HuH-7 (cell line): ENCODE measurements at regions not wholly inside any gene's neighbourhood (a gene's known extent, or its start where the extent isn't known, plus 50 kb on each side); places are given as distances from the start of the nearest gene placed in this dataset.
"Not testable (repeated sequence)": the region's sequence is repeated elsewhere in the genome, so short reads cannot be mapped to it uniquely, and the experiment has no call there.

ENCODE experiments used
- DNase-seq: peaks from one replicate; pipeline ENCODE4 v3.0.0; 2011; ENCODE audit warnings: low spot score

DNA sequence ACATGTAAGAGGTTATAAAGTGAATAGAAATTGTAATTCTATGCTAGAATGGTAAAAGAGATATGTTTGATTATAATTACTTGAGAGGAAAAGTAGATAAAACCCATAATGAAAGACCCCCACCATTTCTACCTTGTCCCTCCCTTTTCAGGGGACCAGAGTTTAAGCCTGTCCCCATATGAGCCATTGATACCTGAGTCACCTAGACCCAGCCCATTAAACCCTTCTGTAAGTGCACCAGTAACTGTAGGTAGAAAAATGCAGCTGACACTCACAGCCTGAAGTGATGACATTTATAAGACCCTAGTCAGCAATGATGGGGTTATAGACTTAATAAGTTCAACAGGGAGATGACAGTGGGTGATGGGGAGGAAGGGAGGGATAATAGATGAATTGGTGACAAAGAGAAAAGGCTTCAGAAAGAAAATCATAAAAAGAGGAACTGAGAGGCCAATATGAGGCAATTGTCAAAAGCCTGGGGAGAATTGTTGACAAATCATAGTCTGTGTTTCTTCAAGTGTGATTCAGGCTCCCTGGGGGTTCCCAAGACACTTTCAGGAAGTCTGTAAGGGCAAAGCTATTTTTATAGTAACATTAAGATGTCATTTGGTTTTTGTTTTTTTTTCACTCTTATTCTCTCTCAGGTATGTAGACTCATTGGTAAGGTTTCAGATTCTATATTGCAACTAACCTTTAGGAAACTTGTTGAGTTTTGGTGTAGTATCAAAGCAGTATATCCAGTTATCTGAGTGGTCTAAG lies 544.2 kb downstream of the SATB2 start:
- no peak for DNase-seq

DNA sequence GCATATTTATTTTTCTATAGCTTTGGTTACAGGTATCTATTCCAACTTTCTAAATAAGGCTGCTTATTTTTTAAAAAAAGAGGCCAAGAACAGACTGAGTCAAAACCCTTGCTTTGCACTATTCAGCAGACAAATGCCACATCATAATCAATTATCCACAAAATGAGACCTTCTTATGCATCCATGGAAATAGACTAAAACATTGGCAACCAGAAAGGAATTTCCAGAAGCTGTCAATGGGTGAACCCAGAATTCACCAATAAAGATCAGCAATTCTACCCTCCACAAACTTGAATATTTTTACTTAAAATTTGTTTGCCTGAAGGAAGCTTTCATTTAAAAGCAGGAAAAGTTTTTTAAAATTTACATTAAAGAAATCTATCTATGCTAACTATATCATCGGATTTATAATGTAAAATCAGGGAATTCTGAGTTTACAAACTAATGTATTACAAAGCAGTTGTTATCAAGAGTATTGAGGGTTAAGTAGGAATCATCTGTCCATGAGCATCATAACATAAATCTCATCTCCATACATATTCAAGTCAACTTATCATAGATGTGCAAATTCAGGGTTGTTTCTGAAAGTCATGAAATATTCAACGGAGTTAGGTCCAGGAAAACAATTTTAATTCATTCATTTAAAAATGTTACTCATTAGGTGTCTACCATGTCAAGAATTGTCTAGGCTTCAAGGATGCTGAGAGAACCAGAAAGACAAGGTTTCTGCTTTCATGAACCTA lies 548.0 kb downstream of the SATB2 start:
- DNase-seq, result no peak

DNA sequence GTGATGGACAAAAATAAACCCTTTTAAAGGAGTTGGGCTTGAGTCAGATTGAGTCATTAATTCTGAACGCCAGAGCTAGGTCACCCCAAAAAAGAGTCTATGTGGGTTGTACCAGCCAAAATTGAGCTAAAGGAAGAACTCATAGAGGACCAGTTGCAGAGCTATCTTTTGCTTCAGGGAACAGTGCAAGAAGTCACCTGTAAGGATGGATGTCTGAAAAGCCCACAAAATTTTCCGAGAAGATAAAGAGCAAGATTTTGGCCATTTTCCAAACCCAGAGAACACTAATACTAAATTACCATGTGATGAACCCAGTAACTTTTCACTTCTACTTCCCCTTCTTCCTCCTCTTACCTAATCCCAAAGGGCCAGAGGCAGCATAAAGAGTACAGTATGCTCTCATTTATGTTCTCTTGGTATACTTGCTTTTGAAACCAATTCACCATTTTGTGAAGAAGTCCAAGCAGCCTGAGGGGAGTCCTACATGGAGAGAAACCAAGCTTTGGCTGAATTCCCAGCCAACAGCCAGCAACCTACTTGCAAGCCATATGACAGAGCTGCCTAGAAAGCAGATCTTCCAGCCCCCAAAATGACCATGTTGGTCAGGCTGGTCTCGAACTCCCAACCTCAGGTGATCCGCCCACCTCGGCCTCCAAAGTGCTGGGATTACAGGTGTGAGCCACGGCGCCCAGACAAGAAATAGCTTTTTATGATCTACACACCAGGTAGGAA lies 551.7 kb downstream of the SATB2 start:
- DNase-seq, result no peak

DNA sequence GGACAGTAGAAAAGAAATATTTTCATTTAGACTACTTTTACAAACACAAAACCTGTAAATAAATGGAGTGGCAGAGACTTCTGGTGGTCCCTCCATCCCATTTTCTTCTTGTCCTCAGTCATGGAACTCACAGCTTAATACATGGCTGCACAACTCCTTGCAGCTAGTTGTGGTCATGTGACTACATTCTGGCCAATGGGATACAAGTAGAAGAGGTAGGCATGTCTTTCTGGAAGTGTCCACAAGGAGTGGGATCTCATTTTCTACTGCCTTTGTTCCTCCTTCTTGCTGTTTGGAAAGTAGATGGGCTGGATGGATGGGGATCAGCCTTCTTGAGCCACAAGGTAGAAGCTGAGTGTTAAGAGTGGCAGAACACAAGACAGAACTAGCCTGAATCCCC lies 555.8 kb downstream of the SATB2 start:
- no peak for DNase-seq

DNA sequence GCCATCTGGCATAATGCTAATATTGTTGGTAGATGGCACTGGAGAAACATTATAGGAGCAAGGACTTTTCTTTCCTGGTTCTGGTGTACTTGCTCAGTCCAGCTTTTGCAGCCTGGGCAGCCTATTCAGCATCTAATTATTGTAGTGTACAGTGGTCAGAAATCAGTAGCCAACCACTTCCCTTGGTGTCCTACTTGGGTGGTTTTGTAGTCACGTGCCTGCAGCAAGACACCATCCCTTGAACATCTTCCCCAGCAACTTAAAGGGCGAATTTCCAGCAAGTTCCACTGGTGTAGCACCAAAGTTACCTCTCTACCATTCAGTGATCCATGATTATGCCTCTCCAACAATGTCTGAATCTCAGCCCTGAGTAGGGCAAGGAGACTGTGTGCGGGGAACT lies 557.6 kb downstream of the SATB2 start:
- DNase-seq, result no peak

DNA sequence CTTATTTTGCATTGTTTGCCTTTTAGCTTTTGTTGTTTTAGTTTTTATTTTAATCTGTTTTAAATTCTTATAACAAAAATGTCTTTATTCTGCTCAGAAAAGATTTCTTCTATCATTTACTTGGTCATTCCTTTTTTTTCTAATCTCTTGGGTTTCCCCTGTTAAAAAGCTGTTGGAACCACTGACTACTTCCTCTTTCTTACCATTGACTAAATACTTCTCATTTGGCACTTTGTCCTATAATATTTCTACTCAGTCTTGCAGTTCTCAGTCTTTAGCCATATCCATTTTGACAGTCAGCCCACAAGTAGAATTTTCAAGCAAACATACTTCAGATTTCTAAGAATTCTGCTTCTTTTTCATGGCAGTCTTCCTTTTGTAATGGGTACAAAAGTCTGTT lies 567.2 kb downstream of the SATB2 start:
- DNase-seq, result no peak

DNA sequence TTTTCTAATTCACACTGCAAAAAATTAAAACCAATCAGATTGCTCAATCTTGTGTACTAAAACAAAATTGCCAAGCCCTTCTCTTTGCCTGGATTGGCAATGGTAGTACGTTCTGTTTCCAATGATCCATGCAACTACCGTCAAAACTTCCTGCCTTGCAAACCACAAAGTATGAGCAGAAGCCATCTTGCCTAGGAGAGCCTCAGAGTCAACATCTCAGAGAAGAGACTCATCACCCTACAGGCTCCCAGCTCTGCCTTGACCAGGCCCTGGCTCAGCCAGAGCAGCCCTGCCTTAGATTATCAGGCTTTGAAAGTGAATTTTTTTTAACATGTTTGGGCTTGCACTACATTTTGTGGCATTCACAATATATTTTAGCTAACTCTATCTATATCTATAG lies 574.1 kb downstream of the SATB2 start:
- no peak for DNase-seq

DNA sequence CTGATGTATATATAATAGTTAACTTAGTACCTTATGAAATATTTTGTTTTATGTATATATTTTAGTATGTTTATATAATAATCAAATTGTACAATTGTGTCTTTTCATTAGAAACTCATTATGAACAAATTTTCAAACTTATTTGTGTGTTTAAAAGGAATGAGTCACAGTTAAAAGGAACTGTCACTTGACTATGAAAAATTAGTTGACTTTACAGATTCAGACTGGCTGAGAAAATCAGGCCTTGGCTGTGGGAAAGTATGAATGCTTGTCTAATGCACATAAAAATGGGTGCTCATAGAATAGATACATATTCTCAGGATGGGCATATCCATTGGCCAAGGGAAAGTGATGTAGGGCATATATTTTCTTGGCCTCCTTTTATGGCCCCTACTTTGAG lies 576.8 kb downstream of the SATB2 start:
- no peak for DNase-seq

DNA sequence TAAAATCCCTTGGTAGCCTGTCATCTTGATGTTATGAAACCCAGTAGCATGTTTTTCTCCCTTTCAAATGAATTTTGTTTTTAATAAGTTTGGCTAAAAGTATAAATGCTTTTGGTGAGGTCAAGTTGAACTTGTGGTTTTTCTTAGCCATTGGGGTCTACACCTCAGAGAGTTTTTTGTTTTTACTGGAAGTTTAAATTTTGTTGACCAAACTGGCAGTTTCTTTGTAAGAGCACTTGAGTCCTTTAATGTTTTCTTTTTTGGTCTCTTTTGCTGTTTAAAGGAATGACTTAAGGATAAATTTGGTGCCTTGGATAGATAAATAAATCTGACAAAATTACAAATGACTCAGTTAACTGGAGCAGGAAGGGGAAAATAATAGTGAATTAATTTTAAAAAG lies 577.3 kb downstream of the SATB2 start:
- no peak for DNase-seq

DNA sequence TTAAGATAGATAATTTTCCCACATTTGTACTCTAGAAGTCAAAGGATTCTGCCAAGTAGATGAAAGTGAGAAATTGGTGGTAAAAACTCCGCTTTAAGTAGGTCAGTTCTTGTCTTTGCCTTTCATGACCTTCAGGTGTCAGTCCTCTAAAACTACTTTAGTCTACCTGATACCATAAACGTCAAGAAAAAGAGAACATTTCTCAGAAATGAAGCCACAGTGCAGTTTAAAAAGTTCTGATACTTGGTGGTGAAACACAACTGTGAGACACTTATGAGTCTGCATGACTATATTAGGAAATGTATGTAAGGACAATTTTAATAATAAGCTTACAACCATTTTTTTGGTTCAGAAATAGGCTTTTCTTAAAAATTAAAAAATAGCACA lies 583.3 kb downstream of the SATB2 start:
- no peak for DNase-seq

DNA sequence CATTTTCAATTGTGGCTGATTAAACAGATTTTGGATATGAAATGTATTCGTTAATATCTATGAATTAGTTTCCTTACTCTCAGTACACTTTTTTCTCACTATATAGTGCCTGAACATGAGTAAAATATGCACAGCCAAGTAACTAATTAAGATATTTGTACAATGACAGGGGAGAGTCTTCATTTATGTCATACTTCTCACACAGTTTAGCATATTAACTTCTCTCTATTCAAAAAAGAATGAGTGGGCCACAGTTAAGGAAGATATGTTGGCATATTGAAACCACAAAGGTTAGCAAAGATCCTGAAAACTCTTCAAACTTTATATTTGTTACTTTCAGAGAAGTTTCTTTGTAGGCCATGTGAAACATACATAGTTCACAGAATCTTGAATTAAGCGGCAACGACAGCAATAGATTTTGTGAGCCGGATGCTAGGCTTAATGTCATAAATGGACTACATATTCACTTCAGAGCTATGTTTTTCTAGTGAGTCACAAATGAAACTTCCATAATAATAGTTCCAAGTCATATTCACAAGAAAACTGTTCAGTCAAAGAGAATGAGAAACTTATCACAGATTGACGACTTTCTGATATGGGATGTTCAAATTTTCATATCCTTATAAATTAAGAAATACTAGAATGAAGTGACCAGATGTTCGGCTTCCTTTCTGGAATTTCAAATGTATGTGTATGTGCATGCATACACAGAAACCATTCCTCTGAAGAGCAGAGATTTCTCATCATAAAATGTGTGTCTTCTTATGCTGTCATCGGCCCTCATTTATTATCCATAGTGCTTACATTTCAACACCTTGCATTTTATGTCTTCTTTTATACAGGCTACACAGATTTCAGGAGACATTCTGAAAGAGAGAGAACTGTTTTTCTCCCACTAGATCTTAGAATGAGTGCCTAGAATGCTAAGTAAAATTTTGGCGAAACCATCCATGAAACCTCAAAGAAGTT lies 584.0 kb downstream of the SATB2 start:
- no peak for DNase-seq

DNA sequence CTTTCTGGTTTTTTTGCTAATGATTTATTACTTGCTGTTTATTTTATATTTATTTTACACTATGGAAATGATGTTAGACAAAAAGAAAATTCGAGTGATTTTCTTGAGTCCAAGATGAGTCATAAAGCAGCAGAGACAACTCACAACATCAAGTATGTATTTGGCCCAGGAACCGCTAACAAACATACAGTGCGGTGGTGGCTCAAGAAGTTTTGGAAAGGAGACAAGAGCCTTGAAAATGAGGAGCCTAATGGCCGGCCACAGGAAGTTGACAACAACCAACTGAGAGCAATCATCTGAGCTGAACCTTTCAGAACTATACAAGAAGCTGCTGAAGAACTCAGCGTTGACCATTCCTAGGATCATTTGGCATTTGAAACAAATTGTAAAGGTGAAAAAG lies 594.1 kb downstream of the SATB2 start:
- no peak for DNase-seq

DNA sequence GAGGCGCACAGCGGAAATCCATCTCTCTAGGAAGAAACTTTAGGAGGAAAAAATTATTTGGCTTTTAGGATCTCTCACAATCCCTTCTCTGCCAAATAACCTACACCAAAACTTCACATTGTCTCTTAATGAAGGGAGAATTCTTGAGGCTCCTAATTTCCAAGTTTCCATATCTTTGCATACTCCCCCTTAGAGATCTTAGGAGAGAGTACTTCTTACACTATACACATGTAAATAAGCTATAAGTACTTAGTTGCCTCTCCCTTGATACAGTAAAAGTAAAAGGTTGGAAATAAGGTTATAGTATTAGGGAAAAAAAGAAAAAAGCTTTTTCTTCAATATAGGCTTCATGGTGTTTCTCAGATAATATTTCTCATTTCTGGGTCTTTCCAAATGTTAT lies 596.7 kb downstream of the SATB2 start:
- DNase-seq, result no peak

DNA sequence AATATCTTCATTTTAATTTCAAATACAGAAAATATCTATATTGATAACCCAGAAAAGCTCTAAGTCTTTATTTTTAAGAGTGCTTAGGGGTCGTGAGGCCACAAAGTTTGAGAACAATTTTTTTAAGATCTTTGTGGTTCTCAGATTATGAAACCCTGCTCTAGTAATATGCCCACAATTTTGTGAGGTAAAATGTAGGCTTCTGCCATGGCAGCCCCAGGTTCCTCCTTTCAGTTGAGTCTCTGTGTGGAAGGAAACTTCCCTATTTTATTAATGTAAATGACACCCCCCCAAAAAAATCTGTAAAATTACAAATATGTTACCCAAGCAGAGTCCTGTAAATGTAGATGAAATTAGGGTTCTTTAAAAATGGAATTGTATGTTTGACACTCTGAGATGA lies 600.5 kb downstream of the SATB2 start:
- DNase-seq, result no peak

DNA sequence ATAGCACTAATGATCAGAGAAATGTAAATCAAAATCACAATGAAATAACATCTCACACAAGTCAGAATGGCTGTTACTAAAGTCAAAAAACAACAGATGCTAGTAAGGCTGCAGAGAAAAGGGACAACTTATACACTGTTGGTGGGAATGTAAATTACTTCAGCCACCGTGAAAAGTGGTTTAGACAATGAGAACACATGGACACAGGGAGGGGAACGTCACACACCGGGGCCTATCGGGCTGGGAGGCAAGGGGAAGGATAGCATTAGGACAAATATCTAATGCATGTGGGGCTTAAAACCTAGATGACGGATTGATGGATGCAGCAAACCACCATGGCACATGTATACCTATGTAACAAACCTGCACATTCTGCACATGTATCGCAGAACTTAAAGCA lies 602.0 kb downstream of the SATB2 start:
- DNase-seq, result not testable (repeated sequence)

DNA sequence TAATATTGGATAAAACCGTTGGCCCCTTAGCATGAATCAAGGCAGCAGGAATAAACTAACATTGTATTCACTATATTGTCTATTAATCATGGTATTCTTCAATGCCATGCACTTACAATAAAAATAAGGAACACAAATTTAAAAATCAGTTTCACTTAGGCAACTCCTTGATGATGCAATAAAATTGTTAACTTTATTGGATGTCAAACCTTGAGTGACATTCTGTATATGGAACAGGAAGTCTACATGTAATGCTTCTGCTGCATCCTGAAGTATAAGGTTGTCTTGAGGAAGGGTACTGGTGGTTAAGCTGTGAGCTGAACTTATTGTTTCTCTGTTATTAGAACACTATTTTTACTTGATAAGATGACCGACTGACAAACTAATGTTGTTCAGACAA lies 605.5 kb downstream of the SATB2 start:
- DNase-seq, result no peak

DNA sequence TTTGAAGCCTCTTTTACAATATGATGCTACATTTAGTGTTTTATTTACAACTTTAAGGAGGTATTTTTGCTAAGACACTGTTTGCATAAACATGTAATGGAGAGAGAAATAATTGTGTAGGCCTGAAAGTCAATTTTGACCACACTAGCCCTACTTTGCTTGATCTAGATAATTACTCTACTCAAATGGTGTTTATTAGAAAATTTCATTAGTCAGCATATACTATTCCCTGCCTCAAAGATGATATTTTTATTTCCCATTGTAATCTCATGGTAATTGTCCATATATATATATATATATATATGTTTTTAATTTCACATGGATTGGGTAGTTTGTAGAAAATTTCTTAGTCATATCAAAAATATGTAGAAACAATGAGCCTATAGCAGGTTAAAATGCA lies 632.2 kb downstream of the SATB2 start:
- DNase-seq, result no peak

DNA sequence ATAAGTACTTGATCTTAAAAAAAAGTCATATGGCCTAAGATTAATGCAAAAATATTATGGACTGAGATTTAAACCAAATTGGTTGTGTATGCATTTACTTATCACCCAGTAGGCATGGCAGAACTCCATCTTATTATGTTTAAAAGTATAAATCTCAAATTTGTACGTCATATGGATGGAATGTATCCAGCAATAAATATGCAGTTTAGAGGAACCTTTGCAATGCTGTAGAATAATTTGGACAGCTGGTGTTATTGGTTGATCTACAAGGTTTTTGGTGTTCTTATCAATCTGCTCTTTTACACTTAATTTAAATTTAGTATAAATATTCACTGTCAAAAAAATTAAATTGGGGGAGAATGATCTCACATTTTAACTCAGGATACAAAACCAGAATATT lies 640.2 kb downstream of the SATB2 start:
- no peak for DNase-seq

DNA sequence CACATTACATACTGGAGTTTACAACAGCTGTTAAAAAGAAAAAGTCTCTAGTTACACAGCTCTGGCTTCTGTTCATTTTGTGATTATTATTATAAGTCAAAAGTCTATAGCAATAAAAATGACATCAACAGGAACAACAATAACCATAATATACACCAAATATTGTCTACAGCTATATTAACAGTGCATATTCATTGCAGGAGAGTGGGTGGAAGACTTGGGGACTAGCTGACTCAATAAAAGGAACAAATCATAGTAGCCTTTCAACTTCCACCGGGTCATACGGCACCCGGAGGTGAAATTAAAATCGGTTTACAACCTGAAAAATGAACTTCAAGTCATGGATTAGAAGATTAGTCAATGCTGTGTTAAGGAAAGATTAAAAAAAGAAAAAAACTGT lies 642.1 kb downstream of the SATB2 start:
- DNase-seq, result no peak

DNA sequence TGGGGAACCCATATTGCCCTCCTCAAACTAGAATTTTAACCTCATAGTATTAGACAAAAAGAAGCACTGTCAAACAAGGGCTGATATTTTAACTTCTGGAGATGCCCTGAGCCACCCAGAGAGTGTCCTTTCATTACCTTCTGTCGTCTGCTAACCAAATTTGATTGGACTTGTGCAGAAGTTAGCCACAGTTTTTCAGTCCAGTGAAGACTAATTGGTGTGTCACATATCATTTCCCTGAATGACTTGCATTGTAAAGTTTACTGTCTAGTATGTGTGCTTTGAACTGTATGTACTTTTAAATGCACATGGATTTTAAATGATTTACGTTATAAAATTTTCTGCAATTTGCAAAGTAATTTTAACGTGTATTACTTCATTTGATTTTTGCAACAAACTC lies 646.5 kb downstream of the SATB2 start:
- DNase-seq, result no peak

DNA sequence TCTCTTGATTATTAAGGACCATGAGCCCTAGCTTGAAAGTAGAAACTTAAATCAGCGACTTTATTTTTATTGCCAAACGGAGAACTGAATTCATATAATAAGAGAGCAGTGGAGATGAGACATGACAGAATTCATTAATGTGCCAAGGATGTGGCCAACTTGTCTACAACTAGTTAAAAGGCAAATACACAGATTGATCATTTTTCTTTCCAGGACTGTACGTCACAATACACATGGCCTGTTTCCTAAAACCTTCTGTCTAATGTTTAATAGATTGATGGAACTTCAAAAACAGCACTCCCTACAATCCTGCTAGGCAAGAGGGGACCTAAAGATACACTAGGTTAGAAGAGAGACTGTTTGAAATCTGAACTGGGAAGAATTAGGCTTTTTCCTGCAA lies 647.8 kb downstream of the SATB2 start:
- no peak for DNase-seq

DNA sequence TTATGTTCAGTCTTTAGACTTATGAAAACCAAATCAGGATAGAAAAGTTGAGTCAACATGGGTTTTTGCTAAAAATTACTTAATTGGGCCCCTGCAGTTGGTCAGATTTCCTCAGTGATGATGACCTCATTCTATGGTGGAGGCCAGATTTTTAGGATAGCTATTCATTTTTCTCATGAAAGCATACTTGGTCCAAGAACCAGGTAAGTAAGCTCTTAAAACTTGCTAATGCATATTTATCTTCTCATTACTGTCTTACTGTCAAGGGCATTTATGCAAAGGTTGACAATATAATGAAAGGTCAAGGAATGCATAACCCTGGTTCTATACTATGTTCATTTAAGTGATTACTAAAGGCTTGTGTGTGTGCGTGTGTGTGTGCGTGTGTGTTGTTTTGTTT lies 650.6 kb downstream of the SATB2 start:
- no peak for DNase-seq
